A549 (cell line): ENCODE measurements at regions not wholly inside any gene's neighbourhood (a gene's known extent, or its start where the extent isn't known, plus 50 kb on each side); places are given as distances from the start of the nearest gene placed in this dataset.

Source experiments
- CTCF ChIP-seq: fragments of >200 bp; sonication (Bioruptor Twin); formaldehyde crosslinking; IDR thresholded peaks from 3 replicates; pipeline ENCODE4 v1.5.1; 2016
- ELK1 ChIP-seq: fragments of 150-350 bp; IDR thresholded peaks from 2 replicates; pipeline ENCODE4 v1.6.1; 2014; ENCODE audit warnings: low read depth, mild to moderate bottlenecking, low read length
- HDAC2 ChIP-seq: fragments of 200-600 bp; sonication (generic); IDR thresholded peaks from 2 replicates; pipeline ENCODE4 v1.6.1; 2016
- HEYL ChIP-seq: fragments of 250-450 bp; sonication (Bioruptor Pico); IDR thresholded peaks from 2 replicates; pipeline ENCODE4 v1.8.0; 2021; ENCODE audit warnings: mild to moderate bottlenecking, moderate library complexity
- MAX ChIP-seq: IDR thresholded peaks from 2 replicates; pipeline ENCODE4 v1.6.1; 2012
- NFE2L2 ChIP-seq: fragments of 150-350 bp; conservative IDR thresholded peaks from 2 replicates; pipeline ENCODE4 v1.6.1; 2014; ENCODE audit warnings: low read length
- PHF8 ChIP-seq: fragments of 200-600 bp; sonication (generic); IDR thresholded peaks from 2 replicates; pipeline ENCODE4 v1.6.1; 2016; ENCODE audit warnings: low read depth, mild to moderate bottlenecking, antibody characterized with exemption, moderate library complexity, borderline replicate concordance
- POLR2A ChIP-seq: IDR thresholded peaks from 2 replicates; pipeline ENCODE4 v1.6.1; 2012; ENCODE audit warnings: mild to moderate bottlenecking, low read length
- RFX5 ChIP-seq: fragments of 450-650 bp; IDR thresholded peaks from 2 replicates; pipeline ENCODE4 v1.7.1; 2014; ENCODE audit warnings: antibody characterized with exemption, mild to moderate bottlenecking, moderate library complexity
- TP53 ChIP-seq: fragments of 250-450 bp; sonication (Bioruptor Pico); IDR thresholded peaks from 2 replicates; pipeline ENCODE4 v1.5.0; 2021; ENCODE audit warnings: mild to moderate bottlenecking, moderate library complexity
- ZFP36 ChIP-seq: fragments of 450-650 bp; IDR thresholded peaks from 2 replicates; pipeline ENCODE4 v1.6.1; 2014; ENCODE audit warnings: borderline replicate concordance; ENCODE audit not compliant: partially characterized antibody
- TF ChIP-seq, protein P1 (sequence below): fragments of 250-450 bp; sonication (Bioruptor Pico); IDR thresholded peaks from 2 replicates; pipeline ENCODE4 v1.5.0; 2021; ENCODE audit warnings: mild to moderate bottlenecking, moderate library complexity, borderline replicate concordance
- TF ChIP-seq, protein P2 (sequence below): fragments of 450-650 bp; IDR thresholded peaks from 2 replicates; pipeline ENCODE4 v1.6.1; 2014; ENCODE audit warnings: antibody characterized with exemption
- TF ChIP-seq, protein P3 (sequence below): fragments of 200-600 bp; sonication (generic); IDR thresholded peaks from 2 replicates; pipeline ENCODE4 v1.6.1; 2016; ENCODE audit warnings: antibody characterized with exemption, mild to moderate bottlenecking, moderate library complexity

DNA sequence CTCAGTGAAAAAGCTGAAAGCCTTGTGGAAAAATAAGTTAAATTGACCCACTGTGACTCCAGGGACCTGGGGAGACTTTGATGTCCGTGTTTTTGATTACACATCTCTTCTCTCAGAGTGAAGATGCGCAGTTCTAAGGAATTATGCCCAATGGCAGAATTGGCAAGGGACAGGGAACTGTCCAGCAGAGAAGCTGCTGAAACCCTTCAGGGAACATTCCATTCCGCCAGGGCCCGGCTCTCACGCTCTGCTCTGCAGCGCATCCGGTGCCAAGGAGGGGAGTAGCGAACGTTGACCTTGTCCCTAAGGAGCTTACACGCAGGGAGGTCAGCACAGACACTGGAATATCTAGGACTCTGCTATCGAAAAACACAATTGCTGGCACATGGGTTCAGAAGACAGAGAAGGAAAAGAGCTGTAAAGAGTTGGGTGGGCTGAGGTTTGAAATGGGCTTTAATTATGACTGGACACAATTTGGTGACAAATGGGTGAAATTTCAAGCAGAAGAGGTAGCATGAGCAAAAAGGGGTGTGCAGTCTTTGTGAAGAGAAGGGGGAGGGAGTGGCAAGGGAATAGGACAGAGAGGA is 64.5 kb upstream of the B3GAT1 start:
- no peak for TF ChIP-seq ELK1
- no peak for TF ChIP-seq RFX5
- TF ChIP-seq HEYL, result no peak
- TF ChIP-seq, protein P1, sequence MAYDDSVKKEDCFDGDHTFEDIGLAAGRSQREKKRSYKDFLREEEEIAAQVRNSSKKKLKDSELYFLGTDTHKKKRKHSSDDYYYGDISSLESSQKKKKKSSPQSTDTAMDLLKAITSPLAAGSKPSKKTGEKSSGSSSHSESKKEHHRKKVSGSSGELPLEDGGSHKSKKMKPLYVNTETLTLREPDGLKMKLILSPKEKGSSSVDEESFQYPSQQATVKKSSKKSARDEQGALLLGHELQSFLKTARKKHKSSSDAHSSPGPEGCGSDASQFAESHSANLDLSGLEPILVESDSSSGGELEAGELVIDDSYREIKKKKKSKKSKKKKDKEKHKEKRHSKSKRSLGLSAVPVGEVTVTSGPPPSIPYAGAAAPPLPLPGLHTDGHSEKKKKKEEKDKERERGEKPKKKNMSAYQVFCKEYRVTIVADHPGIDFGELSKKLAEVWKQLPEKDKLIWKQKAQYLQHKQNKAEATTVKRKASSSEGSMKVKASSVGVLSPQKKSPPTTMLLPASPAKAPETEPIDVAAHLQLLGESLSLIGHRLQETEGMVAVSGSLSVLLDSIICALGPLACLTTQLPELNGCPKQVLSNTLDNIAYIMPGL (CRISPR knock-in tag), result no peak
- no peak for TF ChIP-seq MAX
- no peak for TF ChIP-seq CTCF
- TF ChIP-seq, protein P2, sequence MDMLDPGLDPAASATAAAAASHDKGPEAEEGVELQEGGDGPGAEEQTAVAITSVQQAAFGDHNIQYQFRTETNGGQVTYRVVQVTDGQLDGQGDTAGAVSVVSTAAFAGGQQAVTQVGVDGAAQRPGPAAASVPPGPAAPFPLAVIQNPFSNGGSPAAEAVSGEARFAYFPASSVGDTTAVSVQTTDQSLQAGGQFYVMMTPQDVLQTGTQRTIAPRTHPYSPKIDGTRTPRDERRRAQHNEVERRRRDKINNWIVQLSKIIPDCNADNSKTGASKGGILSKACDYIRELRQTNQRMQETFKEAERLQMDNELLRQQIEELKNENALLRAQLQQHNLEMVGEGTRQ, result no peak
- no peak for TF ChIP-seq POLR2A
- no peak for TF ChIP-seq HDAC2
- TF ChIP-seq, protein P3, sequence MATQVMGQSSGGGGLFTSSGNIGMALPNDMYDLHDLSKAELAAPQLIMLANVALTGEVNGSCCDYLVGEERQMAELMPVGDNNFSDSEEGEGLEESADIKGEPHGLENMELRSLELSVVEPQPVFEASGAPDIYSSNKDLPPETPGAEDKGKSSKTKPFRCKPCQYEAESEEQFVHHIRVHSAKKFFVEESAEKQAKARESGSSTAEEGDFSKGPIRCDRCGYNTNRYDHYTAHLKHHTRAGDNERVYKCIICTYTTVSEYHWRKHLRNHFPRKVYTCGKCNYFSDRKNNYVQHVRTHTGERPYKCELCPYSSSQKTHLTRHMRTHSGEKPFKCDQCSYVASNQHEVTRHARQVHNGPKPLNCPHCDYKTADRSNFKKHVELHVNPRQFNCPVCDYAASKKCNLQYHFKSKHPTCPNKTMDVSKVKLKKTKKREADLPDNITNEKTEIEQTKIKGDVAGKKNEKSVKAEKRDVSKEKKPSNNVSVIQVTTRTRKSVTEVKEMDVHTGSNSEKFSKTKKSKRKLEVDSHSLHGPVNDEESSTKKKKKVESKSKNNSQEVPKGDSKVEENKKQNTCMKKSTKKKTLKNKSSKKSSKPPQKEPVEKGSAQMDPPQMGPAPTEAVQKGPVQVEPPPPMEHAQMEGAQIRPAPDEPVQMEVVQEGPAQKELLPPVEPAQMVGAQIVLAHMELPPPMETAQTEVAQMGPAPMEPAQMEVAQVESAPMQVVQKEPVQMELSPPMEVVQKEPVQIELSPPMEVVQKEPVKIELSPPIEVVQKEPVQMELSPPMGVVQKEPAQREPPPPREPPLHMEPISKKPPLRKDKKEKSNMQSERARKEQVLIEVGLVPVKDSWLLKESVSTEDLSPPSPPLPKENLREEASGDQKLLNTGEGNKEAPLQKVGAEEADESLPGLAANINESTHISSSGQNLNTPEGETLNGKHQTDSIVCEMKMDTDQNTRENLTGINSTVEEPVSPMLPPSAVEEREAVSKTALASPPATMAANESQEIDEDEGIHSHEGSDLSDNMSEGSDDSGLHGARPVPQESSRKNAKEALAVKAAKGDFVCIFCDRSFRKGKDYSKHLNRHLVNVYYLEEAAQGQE, result peak; percentile 83
- TF ChIP-seq TP53, result no peak
- TF ChIP-seq PHF8, result no peak
- TF ChIP-seq NFE2L2, result no peak
- no peak for TF ChIP-seq ZFP36
